ENCODE measurements at regions not wholly inside any gene's neighbourhood (a gene's known extent, or its start where the extent isn't known, plus 50 kb on each side); places are given as distances from the start of the nearest gene placed in this dataset.

DNA sequence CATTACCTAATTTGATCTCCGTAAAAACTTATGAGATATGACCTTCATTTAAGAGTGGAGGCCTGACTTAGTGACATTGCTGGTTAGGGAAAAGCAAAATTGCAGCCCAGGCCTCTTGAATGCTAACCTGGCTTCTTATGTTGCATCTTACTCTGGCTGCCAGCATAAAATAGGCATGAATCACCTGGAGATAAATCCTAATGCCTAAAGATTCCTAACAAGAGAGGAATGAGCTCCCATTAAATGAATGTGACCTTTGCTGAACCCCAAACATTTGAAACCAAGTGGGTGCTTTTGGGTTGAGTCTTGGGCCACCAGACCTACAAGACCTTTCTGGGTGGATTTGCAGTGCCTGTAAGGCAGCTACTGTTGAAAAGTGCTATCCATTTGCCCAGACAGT, 1145.6 kb upstream of the TENM4 start:
- no peak overlapping the region for H3K4me3 ChIP-seq (ENCODE audit: low read depth, low read length)
- no peak for TF ChIP-seq CTCF (IDR thresholded peaks at IDR 0.05; ENCODE audit: insufficient read depth, low read length, severe bottlenecking)
- FAIRE-seq (no peak), DNase-seq (ENCODE audit: low read depth) (peak; percentile 53)
- H3K36me3 ChIP-seq (ENCODE audit: control insufficient read depth, insufficient read depth, low read length), result no peaks in the 10 kb centered on the region
- no peaks in the 10 kb centered on the region for H3K27me3 ChIP-seq (ENCODE audit: control insufficient read depth, insufficient read depth, low read length)

- no peaks in the 10 kb centered on the region for H3K36me3 ChIP-seq (ENCODE audit: control insufficient read depth, insufficient read depth, low read length)
- TF ChIP-seq CTCF (IDR thresholded peaks at IDR 0.05; ENCODE audit: insufficient read depth, low read length, severe bottlenecking), result no peak
- no peaks in the 10 kb centered on the region for H3K27me3 ChIP-seq (ENCODE audit: control insufficient read depth, insufficient read depth, low read length)
- no peak overlapping the region for H3K4me3 ChIP-seq (ENCODE audit: low read depth, low read length)
- no peak for FAIRE-seq
- no peak for DNase-seq (ENCODE audit: low read depth)
Observed at GRCh38 chr11:80584661-80585060, 1143.8 kb upstream of the TENM4 start.

GRCh38 chr11:80569832-80570231, 1129.0 kb upstream of the TENM4 start:
- no peaks in the 10 kb centered on the region for H3K36me3 ChIP-seq (ENCODE audit: control insufficient read depth, insufficient read depth, low read length)
- H3K27me3 ChIP-seq (ENCODE audit: control insufficient read depth, insufficient read depth, low read length), result no peaks in the 10 kb centered on the region
- no peak for DNase-seq (ENCODE audit: low read depth)
- TF ChIP-seq CTCF (IDR thresholded peaks at IDR 0.05; ENCODE audit: insufficient read depth, low read length, severe bottlenecking), result no peak
- no peak for FAIRE-seq
- no peak overlapping the region for H3K4me3 ChIP-seq (ENCODE audit: low read depth, low read length)

GRCh38 chr11:80565231-80565630, 1124.4 kb upstream of the TENM4 start:
- no peak for DNase-seq (ENCODE audit: low read depth)
- Histone ChIP-seq H3K4me3 (ENCODE audit: low read depth, low read length) (no peak overlapping the region), H3K27me3 (ENCODE audit: control insufficient read depth, insufficient read depth, low read length) (no peaks in the 10 kb centered on the region), H3K36me3 (ENCODE audit: control insufficient read depth, insufficient read depth, low read length) (no peaks in the 10 kb centered on the region)
- no peak for TF ChIP-seq CTCF (IDR thresholded peaks at IDR 0.05; ENCODE audit: insufficient read depth, low read length, severe bottlenecking)
- no peak for FAIRE-seq

GRCh38 chr11:80562523-80563125, 1121.8 kb upstream of the TENM4 start:
- no peak for FAIRE-seq

More at GRCh38 chr11:80562523-80563125, 1121.8 kb upstream of the TENM4 start:
- no peak for DNase-seq (ENCODE audit: low read depth)
- Histone ChIP-seq H3K4me3 (ENCODE audit: low read depth, low read length) (no peak overlapping the region), H3K36me3 (ENCODE audit: control insufficient read depth, insufficient read depth, low read length) (no peaks in the 10 kb centered on the region), H3K27me3 (ENCODE audit: control insufficient read depth, insufficient read depth, low read length) (no peaks in the 10 kb centered on the region)
- TF ChIP-seq CTCF (IDR thresholded peaks at IDR 0.05; ENCODE audit: insufficient read depth, low read length, severe bottlenecking), result no peak
